GM21529 (cell line): ENCODE measurements at regions not wholly inside any gene's neighbourhood (a gene's known extent, or its start where the extent isn't known, plus 50 kb on each side); places are given as distances from the start of the nearest gene placed in this dataset.
"Not testable (repeated sequence)": the region's sequence is repeated elsewhere in the genome, so short reads cannot be mapped to it uniquely, and the experiment has no call there.

Source experiments
- ATAC-seq: cut with Tn5 transposase; IDR thresholded peaks from one replicate; pipeline ENCODE4 v1.9.1; 2021; ENCODE audit not compliant: unreplicated experiment

DNA sequence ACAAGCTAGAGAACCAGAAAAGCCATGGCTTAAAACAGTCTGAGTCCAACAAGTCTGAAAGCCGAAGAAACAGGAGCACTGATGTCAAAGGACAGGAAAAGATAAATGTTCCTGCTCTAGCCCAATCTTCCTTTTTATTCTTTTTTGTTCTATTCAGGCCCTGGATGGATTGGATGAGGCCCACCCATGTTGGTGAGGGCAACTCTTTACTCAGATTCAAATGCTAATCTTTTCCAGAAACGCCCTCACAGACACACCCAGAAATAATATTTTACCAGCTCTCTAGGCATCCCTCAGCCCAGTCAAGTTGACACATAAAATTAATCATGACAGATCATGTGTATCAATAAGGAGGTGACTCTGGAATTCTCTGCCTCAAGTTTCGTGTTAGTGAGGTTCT, 1002.7 kb downstream of the STPG2 start:
- ATAC-seq: no peak

- not testable (repeated sequence) for ATAC-seq
Observed at GRCh38 chr4:97141332-97141731, 1001.9 kb downstream of the STPG2 start.

GRCh38 chr4:97142410-97142809, 1000.9 kb downstream of the STPG2 start:
- no peak for ATAC-seq

- ATAC-seq: no peak
Observed at GRCh38 chr4:97142893-97143292, 1000.4 kb downstream of the STPG2 start.

DNA sequence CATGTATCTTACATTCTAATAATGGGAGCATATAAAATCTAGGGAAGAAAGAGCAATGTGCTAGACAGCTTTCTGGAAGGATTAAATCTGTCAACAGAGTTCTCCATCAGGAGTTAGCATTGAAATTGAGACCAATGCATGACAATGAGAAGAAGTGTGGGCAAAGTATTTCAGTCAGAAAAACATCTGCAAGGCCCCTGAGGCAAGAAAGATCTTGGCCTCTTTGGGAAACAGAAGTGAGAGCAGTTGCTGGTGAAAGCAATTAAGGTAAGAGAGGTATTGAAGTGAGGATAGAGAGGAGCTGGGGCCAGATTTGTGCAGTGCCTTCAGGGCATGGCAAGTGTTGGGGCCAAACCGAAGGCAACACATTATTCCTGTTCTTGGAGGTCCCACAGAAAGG, 999.1 kb downstream of the STPG2 start:
- ATAC-seq: no peak

- ATAC-seq: no peak
Observed at GRCh38 chr4:97150966-97151365, 992.3 kb downstream of the STPG2 start.

- no peak for ATAC-seq
Observed at GRCh38 chr4:97152149-97152548, 991.1 kb downstream of the STPG2 start.

DNA sequence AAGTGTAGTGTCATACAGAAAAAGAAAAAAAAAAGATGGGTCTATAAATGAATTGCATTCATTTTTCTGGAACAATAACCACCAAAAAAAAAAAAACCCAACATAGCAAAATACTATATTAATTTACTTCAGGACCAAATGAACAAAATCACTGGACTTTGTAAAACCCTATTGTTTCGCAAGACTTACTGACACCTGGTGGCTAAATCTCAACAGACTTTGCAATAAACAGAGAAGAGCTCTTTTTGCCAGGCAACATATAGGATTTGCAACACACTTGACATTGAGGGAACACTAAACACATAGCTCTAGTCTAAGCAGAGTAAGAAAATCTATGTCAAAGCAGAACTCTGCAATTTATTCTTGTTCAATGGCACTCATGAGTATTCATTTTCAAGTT, 990.2 kb downstream of the STPG2 start:
- ATAC-seq: no peak

DNA sequence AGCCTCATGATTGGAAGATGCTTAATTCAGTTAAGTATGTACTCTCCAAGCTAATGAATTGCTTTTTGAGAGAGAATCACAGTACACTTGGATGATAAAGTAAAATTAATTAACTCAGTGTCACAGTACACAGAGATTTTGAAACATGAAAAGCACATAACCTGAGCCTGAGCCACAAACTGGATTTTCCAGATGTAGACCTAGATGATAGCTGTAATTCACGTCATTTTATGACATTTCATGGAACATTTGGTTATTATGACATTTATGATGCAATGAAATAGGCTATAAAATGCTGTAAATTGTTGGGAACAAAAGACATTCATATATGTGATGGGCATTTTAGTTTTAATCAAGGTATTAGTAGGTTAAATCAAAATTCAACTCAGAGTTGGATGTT, 983.7 kb downstream of the STPG2 start:
- no peak for ATAC-seq

- ATAC-seq: no peak
Observed at GRCh38 chr4:97185233-97185632, 958.0 kb downstream of the STPG2 start.

- ATAC-seq: no peak
Observed at GRCh38 chr4:97197106-97197505, 946.2 kb downstream of the STPG2 start.

DNA sequence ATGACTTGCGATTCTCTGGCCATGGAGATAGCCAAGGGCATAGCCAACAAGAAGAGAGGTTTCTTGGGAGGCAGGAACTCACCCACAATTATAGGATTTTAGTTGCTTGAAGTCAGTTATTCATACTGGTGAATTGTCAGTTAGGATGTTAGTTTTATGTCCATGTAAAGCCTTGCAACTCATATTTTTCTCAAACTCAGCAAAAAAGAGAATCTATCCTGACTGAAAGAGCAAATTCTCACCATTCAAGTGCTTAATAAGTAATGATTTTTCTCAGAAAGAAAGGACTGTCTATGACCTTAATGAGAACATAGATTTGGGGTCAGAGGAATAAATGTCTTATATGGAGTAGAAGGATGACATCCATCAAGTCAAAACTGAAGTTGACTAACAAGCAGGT, 934.5 kb downstream of the STPG2 start:
- no peak for ATAC-seq

- no peak for ATAC-seq
Observed at GRCh38 chr4:97215409-97215941, 927.8 kb downstream of the STPG2 start.

GRCh38 chr4:97216046-97216445, 927.2 kb downstream of the STPG2 start:
- no peak for ATAC-seq

- no peak for ATAC-seq
Observed at GRCh38 chr4:97235521-97235920, 907.8 kb downstream of the STPG2 start.

GRCh38 chr4:97238956-97239666, 904.2 kb downstream of the STPG2 start:
- no peak for ATAC-seq

- no peak for ATAC-seq
Observed at GRCh38 chr4:97239667-97239997, 903.6 kb downstream of the STPG2 start.

DNA sequence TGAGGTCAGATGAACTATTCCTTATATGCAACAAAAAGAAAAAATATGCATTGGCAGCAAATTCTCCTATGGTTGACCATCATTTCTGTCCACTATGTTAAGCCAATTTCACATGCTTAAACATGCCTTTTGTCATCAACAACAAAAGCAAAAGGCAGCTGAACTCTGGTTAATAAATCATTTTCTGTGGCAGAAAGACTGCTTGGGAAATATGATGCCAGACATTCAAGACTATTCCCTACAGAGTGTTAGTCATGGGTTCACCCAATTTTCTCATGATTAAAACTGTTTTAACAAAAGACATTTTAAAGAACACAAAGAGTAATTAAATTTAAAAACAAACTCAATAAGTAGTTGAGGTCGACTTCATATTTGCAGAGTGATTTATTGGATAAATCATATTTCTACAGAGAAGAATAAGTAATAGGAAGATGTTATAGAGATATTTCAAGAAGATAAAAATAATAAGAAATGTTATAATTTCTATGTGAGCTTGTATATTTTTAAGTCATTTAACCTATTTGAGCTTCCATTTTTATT, 890.6 kb downstream of the STPG2 start:
- ATAC-seq: no peak

- ATAC-seq: no peak
Observed at GRCh38 chr4:97262769-97263168, 880.5 kb downstream of the STPG2 start.

DNA sequence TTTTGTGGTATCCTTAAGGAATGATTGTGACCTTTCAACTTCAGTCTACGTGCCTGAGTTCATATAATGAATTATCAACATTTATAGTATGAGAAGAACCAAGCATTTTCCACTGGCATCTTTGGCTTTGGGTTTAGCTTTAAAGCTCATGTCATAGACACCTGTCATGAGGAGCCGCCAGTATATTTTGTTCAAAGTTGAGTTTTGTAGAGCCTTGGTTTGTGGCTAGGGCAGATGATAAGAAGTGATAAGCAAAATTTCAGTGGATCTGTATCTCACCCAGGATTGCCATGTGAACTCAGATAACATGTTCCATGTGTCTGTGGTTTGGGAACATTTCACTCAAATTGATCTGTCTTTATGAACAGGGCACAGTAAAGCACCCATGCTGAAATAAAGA, 873.2 kb downstream of the STPG2 start:
- ATAC-seq: no peak

DNA sequence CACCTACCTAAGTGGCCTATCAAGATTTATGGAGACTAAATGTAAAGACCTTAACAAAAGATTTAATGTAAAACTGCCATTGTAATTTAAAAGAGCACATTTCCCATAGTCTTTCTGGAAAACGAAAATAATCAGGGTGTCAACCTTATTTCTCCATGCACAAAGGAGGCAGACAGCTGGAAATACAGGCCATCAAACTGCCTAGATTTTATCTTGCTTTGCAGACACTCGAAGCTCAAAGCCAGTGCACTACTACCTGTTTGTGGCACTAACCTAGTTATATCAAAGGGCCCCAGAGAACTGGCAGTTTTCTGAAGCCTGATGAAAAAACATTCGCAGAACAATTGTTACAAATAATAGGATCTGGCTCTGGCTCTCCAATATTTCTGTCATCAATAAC, 863.9 kb downstream of the STPG2 start:
- no peak for ATAC-seq

- no peak for ATAC-seq
Observed at GRCh38 chr4:97300561-97300960, 842.7 kb downstream of the STPG2 start.

- no peak for ATAC-seq
Observed at GRCh38 chr4:97305351-97305750, 837.9 kb downstream of the STPG2 start.
